GM12878 (cell line): ENCODE measurements at regions not wholly inside any gene's neighbourhood (a gene's known extent, or its start where the extent isn't known, plus 50 kb on each side); places are given as distances from the start of the nearest gene placed in this dataset.

Experiments used
- ATAC-seq: fragments of 200-7000 bp; cut with Tn5 transposase; 3 replicates; pipeline ENCODE4 v1.9.1; 2020; ENCODE audit warnings: mild to moderate bottlenecking, moderate library complexity
- BruUV-seq: library from RNA; stranded (reverse); fragments of 400-500 nt; replicated peaks from 2 replicates; lab custom pipeline; 2021; lab: Mats Ljungman, UMichigan
- CTCF ChIA-PET: fragments of 300-600 bp; sonication (Branson Sonifier 250); formaldehyde crosslinking; extraction: SDS; loops from one replicate; lab custom pipeline; 2021; ENCODE audit warnings: inconsistent platforms; lab: Yijun Ruan, JAX
- POLR2A ChIA-PET: fragments of 350-600 bp; formaldehyde crosslinking; extraction: SDS; loops from one replicate; lab custom pipeline; 2021; ENCODE audit warnings: inconsistent platforms; lab: Charles Lee
- RAD21 ChIA-PET: fragments of 300-600 bp; sonication (Branson Sonifier 250); formaldehyde crosslinking; loops from one replicate; lab custom pipeline; 2023; ENCODE audit warnings: antibody characterized with exemption; ENCODE audit not compliant: unreplicated experiment; lab: Charles Lee
- SMC1A ChIA-PET: fragments of 300-600 bp; sonication (Branson Sonifier 250); formaldehyde crosslinking; loops from one replicate; lab custom pipeline; 2023; ENCODE audit not compliant: unreplicated experiment, uncharacterized antibody; lab: Charles Lee
- DNase-seq: peaks from one replicate; pipeline ENCODE4 v3.0.0-alpha.2; 2011; ENCODE audit warnings: low read depth, low spot score
- FAIRE-seq: peaks from 3 replicates; lab custom pipeline; 2011; peaks lifted over from hg19 to GRCh38; lab: Jason Lieb, UNC
- H2AFZ ChIP-seq: 2 replicates; pipeline ENCODE4 v1.6.0; 2011; ENCODE audit warnings: low read depth, low read length, control low read depth; ENCODE audit not compliant: control insufficient read depth
- H3K27ac ChIP-seq: 2 replicates; pipeline ENCODE4 v1.5.1; 2011; ENCODE audit warnings: control low read depth; ENCODE audit not compliant: control insufficient read depth, insufficient read depth
- H3K27me3 ChIP-seq, 2 experiments: replicated peaks in 1 of 2; 2 replicates each; pipeline versions ENCODE4 v1.6.0 to v1.6.1; 2011; ENCODE audit warnings: low read length in 1 of 2; ENCODE audit not compliant: control insufficient read depth in 2 of 2, insufficient read depth in 2 of 2
- H3K36me3 ChIP-seq, 2 experiments: 2 replicates each; pipeline ENCODE4 v1.5.1; 2011; ENCODE audit warnings: low read length in 1 of 2; ENCODE audit not compliant: control insufficient read depth in 2 of 2, insufficient read depth in 2 of 2
- H3K4me1 ChIP-seq: 2 replicates; pipeline ENCODE4 v1.6.1; 2011; ENCODE audit warnings: mild to moderate bottlenecking, low read length, moderate library complexity, mixed read lengths; ENCODE audit not compliant: control insufficient read depth, insufficient read depth
- H3K4me2 ChIP-seq: 2 replicates; pipeline ENCODE4 v1.6.0; 2011; ENCODE audit warnings: control low read depth; ENCODE audit not compliant: control insufficient read depth, insufficient read depth
- H3K4me3 ChIP-seq: fragments of 200-600 bp; sonication (generic); 2 replicates; pipeline ENCODE4 v1.5.1; 2016
- H3K79me2 ChIP-seq: 2 replicates; pipeline ENCODE4 v1.6.0; 2011; ENCODE audit warnings: low read length; ENCODE audit not compliant: control insufficient read depth, insufficient read depth
- H3K9ac ChIP-seq: 2 replicates; pipeline ENCODE4 v1.8.0; 2011; ENCODE audit warnings: low read length, control low read depth, mixed read lengths; ENCODE audit not compliant: control insufficient read depth, insufficient read depth
- H3K9me3 ChIP-seq: replicated peaks from 3 replicates; pipeline ENCODE4 v1.5.1; 2011; ENCODE audit warnings: mild to moderate bottlenecking, low read length; ENCODE audit not compliant: control insufficient read depth, insufficient read depth
- H4K20me1 ChIP-seq: 2 replicates; pipeline ENCODE4 v1.6.0; 2011; ENCODE audit not compliant: control insufficient read depth, insufficient read depth
- BRCA1 ChIP-seq: IDR thresholded peaks from 2 replicates; pipeline ENCODE4 v1.6.1; 2011; ENCODE audit warnings: low read depth, low read length, improper control_type of control experiment
- FOXK2 ChIP-seq: fragments of 450-650 bp; IDR thresholded peaks from 2 replicates; pipeline ENCODE4 v1.6.1; 2017; ENCODE audit warnings: mild to moderate bottlenecking, moderate library complexity
- HCFC1 ChIP-seq: fragments of 150-350 bp; IDR thresholded peaks from 2 replicates; pipeline ENCODE4 v1.6.1; 2014; ENCODE audit warnings: low read length
- HDAC2 ChIP-seq: fragments of 200-600 bp; sonication (generic); IDR thresholded peaks from 2 replicates; pipeline ENCODE4 v1.6.1; 2017
- JUNB ChIP-seq: IDR thresholded peaks from 2 replicates; pipeline ENCODE4 v1.6.1; 2016; ENCODE audit warnings: antibody characterized with exemption, mild to moderate bottlenecking
- MTA2 ChIP-seq: fragments of 450-650 bp; IDR thresholded peaks from 2 replicates; pipeline ENCODE4 v1.6.1; 2016; ENCODE audit warnings: low read depth, mild to moderate bottlenecking, moderate library complexity
- NR2F1 ChIP-seq: fragments of 450-650 bp; conservative IDR thresholded peaks from 2 replicates; pipeline ENCODE4 v1.6.1; 2017; ENCODE audit warnings: mild to moderate bottlenecking
- POLR2AphosphoS5 ChIP-seq: IDR thresholded peaks from 2 replicates; pipeline ENCODE4 v1.6.1; 2011; ENCODE audit warnings: mild to moderate bottlenecking, low read length, inconsistent platforms
- SMAD1 ChIP-seq: fragments of 450-650 bp; IDR thresholded peaks from 2 replicates; pipeline ENCODE4 v1.6.1; 2018; ENCODE audit warnings: mild to moderate bottlenecking, low read depth; ENCODE audit not compliant: partially characterized antibody
- STAT1 ChIP-seq: fragments of 450-650 bp; conservative IDR thresholded peaks from 2 replicates; pipeline ENCODE4 v1.6.1; 2014; ENCODE audit warnings: antibody characterized with exemption, mild to moderate bottlenecking
- SUZ12 ChIP-seq: fragments of 200-600 bp; sonication (generic); IDR thresholded peaks from one replicate; pipeline ENCODE4 v1.6.1; 2018; ENCODE audit warnings: antibody characterized with exemption, mild to moderate bottlenecking; ENCODE audit not compliant: unreplicated experiment
- TBL1XR1 ChIP-seq: IDR thresholded peaks from 2 replicates; pipeline ENCODE4 v1.6.1; 2012; ENCODE audit warnings: low read depth, low read length, improper control_type of control experiment
- YBX1 ChIP-seq: fragments of 450-650 bp; IDR thresholded peaks from 2 replicates; pipeline ENCODE4 v1.6.1; 2016; ENCODE audit warnings: antibody characterized with exemption
- WGBS: methylation state at CpG from one replicate; pipeline ENCODE4 v1.1.6; 2016; ENCODE audit warnings: low lambda C conversion rate; ENCODE audit not compliant: insufficient replicate concordance, insufficient coverage; ENCODE audit errors: missing lambda C conversion rate; 5-methylcytosine and 5-hydroxymethylcytosine counted together
- in situ Hi-C: fragments of 300-500 bp; cut with MboI; formaldehyde crosslinking; loops from 9 replicates; pipeline ENCODE4 v1.14.3; 2018; ENCODE audit warnings: mixed read lengths
- intact Hi-C: fragments of 100-400 bp; cut with micrococcal nuclease; formaldehyde crosslinking; loops from one replicate; pipeline ENCODE4 v1.14.2; 2022; ENCODE audit not compliant: unreplicated experiment
- TF ChIP-seq, protein P1 (sequence below): IDR thresholded peaks from 2 replicates; pipeline ENCODE4 v1.6.1; 2012; ENCODE audit warnings: low read length, inconsistent platforms
- TF ChIP-seq, protein P2 (sequence below): fragments of 450-650 bp; formaldehyde crosslinking; IDR thresholded peaks from 2 replicates; pipeline ENCODE4 v1.4.0; 2022; ENCODE audit warnings: mild to moderate bottlenecking, moderate library complexity
- TF ChIP-seq, protein P3 (sequence below): IDR thresholded peaks from 2 replicates; pipeline ENCODE4 v1.6.1; 2011; ENCODE audit warnings: borderline replicate concordance, low read depth, mild to moderate bottlenecking, moderate library complexity, low read length; ENCODE audit not compliant: insufficient read depth, poor library complexity, severe bottlenecking
- TF ChIP-seq, protein P4 (sequence below): IDR thresholded peaks from 2 replicates; pipeline ENCODE4 v1.6.1; 2012; ENCODE audit warnings: mild to moderate bottlenecking, low read depth, low read length

DNA sequence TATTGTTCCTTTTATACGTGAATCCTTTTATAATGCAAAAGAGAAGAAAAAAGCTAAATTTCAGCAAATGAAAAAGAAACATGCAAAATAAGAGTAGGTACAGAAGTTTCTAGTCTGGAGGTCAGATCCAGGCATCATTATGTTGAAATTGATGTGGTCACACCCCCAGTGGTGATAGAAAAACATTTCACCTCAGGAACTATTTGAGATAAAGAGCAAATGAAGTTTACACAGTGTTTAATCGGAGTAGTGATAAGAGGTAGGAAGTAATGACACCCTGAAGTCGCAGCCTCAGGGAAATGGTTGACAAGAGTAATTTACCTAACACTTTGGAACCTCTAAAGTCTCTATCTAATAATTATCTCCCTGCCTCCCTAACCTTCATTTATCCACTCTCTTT, 536.0 kb upstream of the STEAP1 start:
- no peak for TF ChIP-seq HDAC2
- no peak for TF ChIP-seq SMAD1
- TF ChIP-seq FOXK2: no peak
- no peak for TF ChIP-seq NR2F1
- TF ChIP-seq MTA2: no peak
- TF ChIP-seq JUNB: no peak
- no peak for TF ChIP-seq STAT1
- TF ChIP-seq, protein P1, sequence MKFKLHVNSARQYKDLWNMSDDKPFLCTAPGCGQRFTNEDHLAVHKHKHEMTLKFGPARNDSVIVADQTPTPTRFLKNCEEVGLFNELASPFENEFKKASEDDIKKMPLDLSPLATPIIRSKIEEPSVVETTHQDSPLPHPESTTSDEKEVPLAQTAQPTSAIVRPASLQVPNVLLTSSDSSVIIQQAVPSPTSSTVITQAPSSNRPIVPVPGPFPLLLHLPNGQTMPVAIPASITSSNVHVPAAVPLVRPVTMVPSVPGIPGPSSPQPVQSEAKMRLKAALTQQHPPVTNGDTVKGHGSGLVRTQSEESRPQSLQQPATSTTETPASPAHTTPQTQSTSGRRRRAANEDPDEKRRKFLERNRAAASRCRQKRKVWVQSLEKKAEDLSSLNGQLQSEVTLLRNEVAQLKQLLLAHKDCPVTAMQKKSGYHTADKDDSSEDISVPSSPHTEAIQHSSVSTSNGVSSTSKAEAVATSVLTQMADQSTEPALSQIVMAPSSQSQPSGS: no peak
- no peak for TF ChIP-seq YBX1
- no peak for TF ChIP-seq SUZ12
- TF ChIP-seq, protein P2, sequence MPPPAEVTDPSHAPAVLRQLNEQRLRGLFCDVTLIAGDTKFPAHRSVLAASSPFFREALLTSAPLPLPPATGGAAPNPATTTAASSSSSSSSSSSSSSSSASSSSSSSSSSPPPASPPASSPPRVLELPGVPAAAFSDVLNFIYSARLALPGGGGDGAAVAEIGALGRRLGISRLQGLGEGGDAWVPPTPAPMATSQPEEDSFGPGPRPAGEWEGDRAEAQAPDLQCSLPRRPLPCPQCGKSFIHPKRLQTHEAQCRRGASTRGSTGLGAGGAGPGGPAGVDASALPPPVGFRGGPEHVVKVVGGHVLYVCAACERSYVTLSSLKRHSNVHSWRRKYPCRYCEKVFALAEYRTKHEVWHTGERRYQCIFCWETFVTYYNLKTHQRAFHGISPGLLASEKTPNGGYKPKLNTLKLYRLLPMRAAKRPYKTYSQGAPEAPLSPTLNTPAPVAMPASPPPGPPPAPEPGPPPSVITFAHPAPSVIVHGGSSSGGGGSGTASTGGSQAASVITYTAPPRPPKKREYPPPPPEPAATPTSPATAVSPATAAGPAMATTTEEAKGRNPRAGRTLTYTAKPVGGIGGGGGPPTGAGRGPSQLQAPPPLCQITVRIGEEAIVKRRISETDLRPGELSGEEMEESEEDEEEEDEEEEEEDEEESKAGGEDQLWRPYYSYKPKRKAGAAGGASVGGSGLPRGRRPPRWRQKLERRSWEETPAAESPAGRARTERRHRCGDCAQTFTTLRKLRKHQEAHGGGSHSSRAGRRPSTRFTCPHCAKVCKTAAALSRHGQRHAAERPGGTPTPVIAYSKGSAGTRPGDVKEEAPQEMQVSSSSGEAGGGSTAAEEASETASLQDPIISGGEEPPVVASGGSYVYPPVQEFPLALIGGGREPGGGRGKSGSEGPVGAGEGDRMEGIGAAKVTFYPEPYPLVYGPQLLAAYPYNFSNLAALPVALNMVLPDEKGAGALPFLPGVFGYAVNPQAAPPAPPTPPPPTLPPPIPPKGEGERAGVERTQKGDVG: no peak
- no peak for TF ChIP-seq TBL1XR1
- TF ChIP-seq, protein P3, sequence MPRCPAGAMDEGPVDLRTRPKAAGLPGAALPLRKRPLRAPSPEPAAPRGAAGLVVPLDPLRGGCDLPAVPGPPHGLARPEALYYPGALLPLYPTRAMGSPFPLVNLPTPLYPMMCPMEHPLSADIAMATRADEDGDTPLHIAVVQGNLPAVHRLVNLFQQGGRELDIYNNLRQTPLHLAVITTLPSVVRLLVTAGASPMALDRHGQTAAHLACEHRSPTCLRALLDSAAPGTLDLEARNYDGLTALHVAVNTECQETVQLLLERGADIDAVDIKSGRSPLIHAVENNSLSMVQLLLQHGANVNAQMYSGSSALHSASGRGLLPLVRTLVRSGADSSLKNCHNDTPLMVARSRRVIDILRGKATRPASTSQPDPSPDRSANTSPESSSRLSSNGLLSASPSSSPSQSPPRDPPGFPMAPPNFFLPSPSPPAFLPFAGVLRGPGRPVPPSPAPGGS: no peak
- TF ChIP-seq, protein P4, sequence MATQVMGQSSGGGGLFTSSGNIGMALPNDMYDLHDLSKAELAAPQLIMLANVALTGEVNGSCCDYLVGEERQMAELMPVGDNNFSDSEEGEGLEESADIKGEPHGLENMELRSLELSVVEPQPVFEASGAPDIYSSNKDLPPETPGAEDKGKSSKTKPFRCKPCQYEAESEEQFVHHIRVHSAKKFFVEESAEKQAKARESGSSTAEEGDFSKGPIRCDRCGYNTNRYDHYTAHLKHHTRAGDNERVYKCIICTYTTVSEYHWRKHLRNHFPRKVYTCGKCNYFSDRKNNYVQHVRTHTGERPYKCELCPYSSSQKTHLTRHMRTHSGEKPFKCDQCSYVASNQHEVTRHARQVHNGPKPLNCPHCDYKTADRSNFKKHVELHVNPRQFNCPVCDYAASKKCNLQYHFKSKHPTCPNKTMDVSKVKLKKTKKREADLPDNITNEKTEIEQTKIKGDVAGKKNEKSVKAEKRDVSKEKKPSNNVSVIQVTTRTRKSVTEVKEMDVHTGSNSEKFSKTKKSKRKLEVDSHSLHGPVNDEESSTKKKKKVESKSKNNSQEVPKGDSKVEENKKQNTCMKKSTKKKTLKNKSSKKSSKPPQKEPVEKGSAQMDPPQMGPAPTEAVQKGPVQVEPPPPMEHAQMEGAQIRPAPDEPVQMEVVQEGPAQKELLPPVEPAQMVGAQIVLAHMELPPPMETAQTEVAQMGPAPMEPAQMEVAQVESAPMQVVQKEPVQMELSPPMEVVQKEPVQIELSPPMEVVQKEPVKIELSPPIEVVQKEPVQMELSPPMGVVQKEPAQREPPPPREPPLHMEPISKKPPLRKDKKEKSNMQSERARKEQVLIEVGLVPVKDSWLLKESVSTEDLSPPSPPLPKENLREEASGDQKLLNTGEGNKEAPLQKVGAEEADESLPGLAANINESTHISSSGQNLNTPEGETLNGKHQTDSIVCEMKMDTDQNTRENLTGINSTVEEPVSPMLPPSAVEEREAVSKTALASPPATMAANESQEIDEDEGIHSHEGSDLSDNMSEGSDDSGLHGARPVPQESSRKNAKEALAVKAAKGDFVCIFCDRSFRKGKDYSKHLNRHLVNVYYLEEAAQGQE: no peak
- TF ChIP-seq HCFC1: no peak
- TF ChIP-seq POLR2AphosphoS5: no peak
- no peak for TF ChIP-seq BRCA1
- ChIA-PET RAD21 (no interaction called here), SMC1A (no interaction called here), CTCF (no interaction called here), POLR2A (no interaction called here)
- in situ Hi-C loops (no loop called here), intact Hi-C loops (no loop called here)
- Histone ChIP-seq H3K4me1 (no peaks in the 10 kb centered on the region), H3K79me2 (no peaks in the 10 kb centered on the region), H2AFZ (no peak overlapping the region), H3K4me3 (no peak overlapping the region), H3K9ac (no peak overlapping the region), H3K27ac (no peak overlapping the region), H3K27me3 (no peaks in the 10 kb centered on the region), H4K20me1 (no peaks in the 10 kb centered on the region), H3K9me3 (no peaks in the 10 kb centered on the region), H3K4me2 (no peak overlapping the region), H3K36me3 (no peaks in the 10 kb centered on the region)
- ATAC-seq (no peak), FAIRE-seq (no peak), DNase-seq (no peak)
- no TSS peak for BruUV-seq
- 14% methylated on average over 3 of the region's 3 CpGs for WGBS
